Heart left ventricle (tissue), 16 donors: ENCODE measurements at regions not wholly inside any gene's neighbourhood (a gene's known extent, or its start where the extent isn't known, plus 50 kb on each side); places are given as distances from the start of the nearest gene placed in this dataset.

ENCODE experiments used
- ATAC-seq, 4 donors: fragments of 200-7000 bp; cut with Tn5 transposase; one replicate each; pipeline ENCODE4 v1.9.1; 2020 to 2022; ENCODE audit warnings: moderate library complexity in 4 of 4, mild to moderate bottlenecking in 3 of 4, moderate number of reproducible peaks in 1 of 4
- DNase-seq, 5 donors: peaks; one replicate each; pipeline ENCODE4 v3.0.0-alpha.2; 2020
- H3K27ac ChIP-seq, 12 donors: fragments of 200-600 bp; sonication (generic) in 4 of 12; one replicate each; pipeline versions ENCODE4 v1.5.0 to v1.8.0; 2016 to 2022; ENCODE audit warnings: mild to moderate bottlenecking in 2 of 12
- H3K27me3 ChIP-seq, 9 donors: fragments of 200-600 bp; sonication (generic) in 2 of 9; one replicate each; pipeline versions ENCODE4 v1.5.1 to v1.8.0; 2016 to 2022; ENCODE audit warnings: mild to moderate bottlenecking in 3 of 9
- H3K36me3 ChIP-seq, 9 donors: fragments of 200-600 bp; sonication (generic) in 2 of 9; one replicate each; pipeline versions ENCODE4 v1.5.0 to v1.8.0; 2018 to 2022; ENCODE audit warnings: mild to moderate bottlenecking in 2 of 9
- H3K4me1 ChIP-seq, 12 donors: fragments of 200-600 bp; sonication (generic) in 4 of 12; one replicate each; pipeline versions ENCODE4 v1.5.0 to v1.8.0; 2016 to 2022; ENCODE audit warnings: mild to moderate bottlenecking in 3 of 12
- H3K4me3 ChIP-seq, 12 donors: fragments of 200-600 bp; sonication (generic) in 4 of 12; one replicate each; pipeline versions ENCODE4 v1.5.0 to v1.8.0; 2017 to 2022; ENCODE audit warnings: mild to moderate bottlenecking in 9 of 12, moderate library complexity in 4 of 12
- H3K9me3 ChIP-seq, 12 donors: fragments of 200-600 bp; sonication (generic) in 4 of 12; one replicate each; pipeline versions ENCODE4 v1.5.0 to v1.8.0; 2016 to 2022; ENCODE audit warnings: mild to moderate bottlenecking in 1 of 12
- POLR2A ChIP-seq, 2 donors: fragments of 450-650 bp; IDR thresholded peaks; one replicate each; pipeline ENCODE4 v1.6.1; 2017; ENCODE audit warnings: antibody characterized with exemption in 2 of 2, mild to moderate bottlenecking in 2 of 2, moderate library complexity in 2 of 2
- WGBS, 4 donors: extraction: QIAGEN DNeasy Blood & Tissue Kit in 2 of 4; methylation state at CpG; one replicate each; pipeline versions ENCODE4 v1.1.5 to v1.1.7; 2013 to 2018; 5-methylcytosine and 5-hydroxymethylcytosine counted together
- intact Hi-C, 10 donors: fragments of 100-400 bp; cut with DNase I; formaldehyde crosslinking; loops; one replicate each; pipeline versions ENCODE4 v1.11.1 to v1.14.2; 2022
- TF ChIP-seq, protein P1 (sequence below), 12 donors: fragments of 200-600 bp; sonication (generic) in 4 of 12; IDR thresholded peaks; one replicate each; pipeline versions ENCODE4 v1.5.0 to v1.8.0; 2018 to 2022; ENCODE audit warnings: antibody characterized with exemption in 12 of 12, mild to moderate bottlenecking in 5 of 12
- donor health status: ischemic (EF 13 %, LVEDD 7.1; RV severe dilation, severe dysfunction).
- donor health status: healthy with polysubstance abuse.
- donor health status: DM: no; HTN: yes; CAD: no.
- donor health status: DM: no; HTN: no; CAD: no.
- donor health status: ischemic (EF 25% LVEDD 6.9; RV normal size, moderate dysfunction).
- donor health status: ischemic (EF 25% LVEDD 5.7; RV mildly dilated, moderate dysfunction).
- donor health status: healthy.
- donor health status: DM: yes; HTN: yes; CAD: no.
- donor health status: ischemic (EF 35%, LVEDD 5.7; RV mildly dilated, moderate dysfunction).
- donor health status: nonischemic (EF 11% LVEDD 7.7; RV severe dilation, severe dysfunction).
- donor health status: DM: yes; HTN: yes; CAD: no.
- donor health status: PGD.
- donor health status: ischemic (EF 29% LVEDD 5.4; RV normal size, mild dysfunction).
- donor health status: nonischemic (EF 23%, LVEDD 6.1; RV moderate dilation, normal function).

DNA sequence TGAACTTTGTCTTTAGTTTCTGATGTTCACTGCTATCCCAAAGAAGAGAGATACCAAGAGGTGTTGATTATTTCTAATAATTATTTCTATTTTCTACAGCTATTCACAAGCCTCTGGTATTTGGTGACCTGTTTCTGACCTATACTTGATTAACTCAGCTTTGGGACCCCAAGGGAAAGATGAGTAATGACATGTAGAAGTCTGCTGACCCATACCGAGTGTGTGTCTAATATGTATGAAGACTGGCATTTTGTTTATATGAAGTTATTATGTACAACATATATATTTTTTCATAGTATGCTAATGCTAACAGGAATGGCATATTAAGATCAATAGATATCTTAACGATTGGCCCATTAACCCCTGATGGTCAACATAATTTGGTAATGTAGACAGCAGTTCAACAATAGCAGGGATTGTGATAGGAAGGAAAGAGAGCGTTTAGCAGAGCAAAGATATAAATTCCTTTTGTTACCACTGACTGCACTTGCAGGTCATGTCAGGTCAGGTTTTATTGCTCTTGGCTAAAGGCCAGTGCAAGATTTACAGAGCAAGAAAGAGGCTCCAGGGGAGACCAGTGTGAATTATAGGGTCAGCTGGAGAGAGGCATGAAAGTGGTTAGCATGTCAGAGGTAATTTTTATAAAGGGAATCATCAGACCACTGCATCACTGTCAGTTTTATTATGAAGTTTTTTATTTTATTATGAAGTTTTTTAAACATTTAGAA, 94.7 kb upstream of the DIPK2B start:
- no peak for DNase-seq
- no peak for ATAC-seq
- Histone ChIP-seq H3K27ac (no peak overlapping the region), H3K9me3 (no peaks in the 10 kb centered on the region), H3K4me1 (no peaks in the 10 kb centered on the region), H3K36me3 (no peaks in the 10 kb centered on the region), H3K4me3 (no peak overlapping the region), H3K27me3 (peaks cover 0 to 17% (median 0%) of the 10 kb centered on the region in 9 donors)
- intact Hi-C loops = no loop called here
- WGBS, 4 donors = 21 to 41% (median 27%) methylated on average over 3 of the region's 3 CpGs
- no peak for TF ChIP-seq POLR2A (IDR thresholded peaks at IDR 0.05)
- TF ChIP-seq, protein P1, sequence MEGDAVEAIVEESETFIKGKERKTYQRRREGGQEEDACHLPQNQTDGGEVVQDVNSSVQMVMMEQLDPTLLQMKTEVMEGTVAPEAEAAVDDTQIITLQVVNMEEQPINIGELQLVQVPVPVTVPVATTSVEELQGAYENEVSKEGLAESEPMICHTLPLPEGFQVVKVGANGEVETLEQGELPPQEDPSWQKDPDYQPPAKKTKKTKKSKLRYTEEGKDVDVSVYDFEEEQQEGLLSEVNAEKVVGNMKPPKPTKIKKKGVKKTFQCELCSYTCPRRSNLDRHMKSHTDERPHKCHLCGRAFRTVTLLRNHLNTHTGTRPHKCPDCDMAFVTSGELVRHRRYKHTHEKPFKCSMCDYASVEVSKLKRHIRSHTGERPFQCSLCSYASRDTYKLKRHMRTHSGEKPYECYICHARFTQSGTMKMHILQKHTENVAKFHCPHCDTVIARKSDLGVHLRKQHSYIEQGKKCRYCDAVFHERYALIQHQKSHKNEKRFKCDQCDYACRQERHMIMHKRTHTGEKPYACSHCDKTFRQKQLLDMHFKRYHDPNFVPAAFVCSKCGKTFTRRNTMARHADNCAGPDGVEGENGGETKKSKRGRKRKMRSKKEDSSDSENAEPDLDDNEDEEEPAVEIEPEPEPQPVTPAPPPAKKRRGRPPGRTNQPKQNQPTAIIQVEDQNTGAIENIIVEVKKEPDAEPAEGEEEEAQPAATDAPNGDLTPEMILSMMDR (IDR thresholded peaks at IDR 0.05) = no peak

DNA sequence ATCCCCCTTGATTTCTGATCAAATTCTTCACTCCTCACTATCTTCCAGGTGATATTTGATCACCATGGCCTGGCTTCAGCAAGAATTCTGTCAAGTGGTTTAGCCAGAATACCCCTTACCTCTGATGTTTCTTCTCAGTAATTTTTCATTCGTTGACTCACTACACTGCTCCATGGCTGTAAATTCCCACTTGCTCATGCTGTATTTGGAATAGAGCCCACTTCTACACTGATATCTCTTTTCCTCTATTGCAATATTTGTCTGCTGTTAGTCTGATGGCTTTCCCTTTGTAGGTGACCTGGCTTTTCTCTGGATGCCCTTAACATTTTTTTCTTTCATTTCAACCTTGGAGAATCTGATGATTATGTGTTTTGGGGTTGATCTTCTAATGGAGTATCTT, 73.9 kb upstream of the DIPK2B start:
- H3K4me1 ChIP-seq = no peaks in the 10 kb centered on the region
- no peak overlapping the region for H3K27ac ChIP-seq
- H3K36me3 ChIP-seq = no peaks in the 10 kb centered on the region
- ATAC-seq (no peak), DNase-seq (no peak)
- TF ChIP-seq, protein P1 (IDR thresholded peaks at IDR 0.05) = no peak
- no peak for TF ChIP-seq POLR2A (IDR thresholded peaks at IDR 0.05)
- intact Hi-C loops = no loop called here
- 43 to 78% (median 61%) methylated on average over 1 of the region's 1 CpG for WGBS, 4 donors
- no peak overlapping the region for H3K4me3 ChIP-seq
- peaks cover 0 to 10% (median 0%) of the 10 kb centered on the region in 9 donors for H3K27me3 ChIP-seq
- H3K9me3 ChIP-seq = peaks cover 0 to 11% (median 0%) of the 10 kb centered on the region in 12 donors

DNA sequence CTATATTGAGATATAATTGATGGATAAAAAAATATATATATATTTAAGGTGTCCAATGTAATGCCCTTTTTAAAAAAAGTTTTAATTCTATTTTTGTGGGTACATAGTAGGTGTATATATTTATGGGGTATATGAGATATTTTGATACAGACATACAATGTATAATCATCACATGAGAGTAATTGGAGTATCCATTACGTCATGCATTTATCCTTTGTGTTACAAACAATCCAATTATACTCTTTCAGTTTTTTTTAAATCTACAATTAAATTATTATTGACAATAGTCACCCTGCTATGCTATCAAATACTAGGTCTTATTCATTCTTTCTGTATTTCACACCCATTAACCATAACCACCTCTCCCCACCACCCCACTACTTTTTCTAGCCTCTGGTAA, 66.3 kb upstream of the DIPK2B start:
- no peak overlapping the region for H3K27ac ChIP-seq
- ATAC-seq (no peak), DNase-seq (no peak)
- intact Hi-C loops = no loop called here
- no peaks in the 10 kb centered on the region for H3K9me3 ChIP-seq
- no peak for TF ChIP-seq POLR2A (IDR thresholded peaks at IDR 0.05)
- TF ChIP-seq, protein P1 (IDR thresholded peaks at IDR 0.05) = no peak
- no peaks in the 10 kb centered on the region for H3K4me1 ChIP-seq
- H3K27me3 ChIP-seq = peaks cover 0 to 12% (median 0%) of the 10 kb centered on the region in 9 donors
- H3K4me3 ChIP-seq = no peak overlapping the region
- 70 to 94% (median 84%) methylated on average over 1 of the region's 1 CpG for WGBS, 4 donors
- H3K36me3 ChIP-seq = no peaks in the 10 kb centered on the region

DNA sequence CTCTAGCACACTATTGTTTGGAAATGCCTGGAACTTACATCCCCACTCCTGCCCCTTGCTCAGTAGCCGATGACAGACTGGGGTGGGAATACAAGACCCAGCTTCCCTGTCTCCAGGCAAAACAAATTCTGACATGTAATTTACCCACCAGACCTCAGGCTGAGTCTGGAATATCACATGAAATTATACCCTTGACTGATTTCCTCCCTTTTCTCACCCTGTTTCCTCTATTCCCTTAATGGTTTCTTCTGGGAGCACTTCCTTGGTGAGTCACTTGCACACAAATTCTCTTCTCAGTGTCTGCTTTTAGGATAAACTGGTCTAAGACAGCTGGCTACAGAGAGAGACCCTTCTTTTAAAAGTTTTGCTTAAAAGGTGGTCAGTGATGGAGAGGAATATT, 65.8 kb upstream of the DIPK2B start:
- DNase-seq (no peak), ATAC-seq (no peak)
- Histone ChIP-seq H3K27me3 (peaks cover 0 to 12% (median 0%) of the 10 kb centered on the region in 9 donors), H3K4me3 (no peak overlapping the region), H3K4me1 (no peaks in the 10 kb centered on the region), H3K9me3 (no peaks in the 10 kb centered on the region), H3K36me3 (no peaks in the 10 kb centered on the region), H3K27ac (no peak overlapping the region)
- intact Hi-C loops = no loop called here
- WGBS, 4 donors = 63 to 89% (median 86%) methylated on average over 1 of the region's 1 CpG
- TF ChIP-seq, protein P1 (IDR thresholded peaks at IDR 0.05) = no peak
- TF ChIP-seq POLR2A (IDR thresholded peaks at IDR 0.05) = no peak
